Osteocyte (in vitro differentiated cells): ENCODE measurements at regions not wholly inside any gene's neighbourhood (a gene's known extent, or its start where the extent isn't known, plus 50 kb on each side); places are given as distances from the start of the nearest gene placed in this dataset.

Experiments
- DNase-seq: peaks from one replicate; pipeline ENCODE4 v3.0.0; 2021; ENCODE audit warnings: mixed read lengths; ENCODE audit not compliant: unreplicated experiment; ENCODE audit errors: extremely low spot score
- H3K27ac Mint-ChIP-seq: one replicate; pipeline ENCODE4 v1.8.0; 2021; ENCODE audit warnings: mild to moderate bottlenecking, mixed read lengths; ENCODE audit not compliant: unreplicated experiment
- H3K27me3 Mint-ChIP-seq: one replicate; pipeline ENCODE4 v1.8.0; 2021; ENCODE audit warnings: mixed read lengths; ENCODE audit not compliant: unreplicated experiment
- H3K36me3 Mint-ChIP-seq: one replicate; pipeline ENCODE4 v1.8.0; 2021; ENCODE audit warnings: mixed read lengths; ENCODE audit not compliant: unreplicated experiment
- H3K4me1 Mint-ChIP-seq: one replicate; pipeline ENCODE4 v1.8.0; 2021; ENCODE audit warnings: mixed read lengths; ENCODE audit not compliant: unreplicated experiment
- H3K4me3 Mint-ChIP-seq: one replicate; pipeline ENCODE4 v1.8.0; 2021; ENCODE audit warnings: mild to moderate bottlenecking, moderate library complexity, mixed read lengths; ENCODE audit not compliant: unreplicated experiment
- H3K9me3 Mint-ChIP-seq: one replicate; pipeline ENCODE4 v1.8.0; 2021; ENCODE audit warnings: mixed read lengths; ENCODE audit not compliant: unreplicated experiment
- CTCF ChIP-seq: fragments of 200-600 bp; sonication (generic); IDR thresholded peaks from 2 replicates; pipeline ENCODE4 v1.5.0; 2021; ENCODE audit warnings: antibody characterized with exemption, mild to moderate bottlenecking, moderate library complexity

- peak overlapping the region; percentile 85 for H3K27ac Mint-ChIP-seq
- H3K27me3 Mint-ChIP-seq: no peaks in the 10 kb centered on the region
- no peak for TF ChIP-seq CTCF
- peaks cover 4% of the 10 kb centered on the region for H3K36me3 Mint-ChIP-seq
- DNase-seq: no peak
- peaks cover 54% of the 10 kb centered on the region for H3K4me1 Mint-ChIP-seq
- no peaks in the 10 kb centered on the region for H3K9me3 Mint-ChIP-seq
- no peak overlapping the region for H3K4me3 Mint-ChIP-seq
Measured at GRCh38 chr14:71366861-71367260, 459.6 kb downstream of the PCNX1 start.

- no peak for TF ChIP-seq CTCF
- Mint-ChIP-seq H3K36me3 (peaks cover 3% of the 10 kb centered on the region), H3K4me3 (no peak overlapping the region), H3K4me1 (peaks cover 30% of the 10 kb centered on the region), H3K27ac (peak overlapping the region; percentile 81), H3K27me3 (no peaks in the 10 kb centered on the region), H3K9me3 (no peaks in the 10 kb centered on the region)
- no peak for DNase-seq
Measured at GRCh38 chr14:71371711-71372396, 464.6 kb downstream of the PCNX1 start.

DNA sequence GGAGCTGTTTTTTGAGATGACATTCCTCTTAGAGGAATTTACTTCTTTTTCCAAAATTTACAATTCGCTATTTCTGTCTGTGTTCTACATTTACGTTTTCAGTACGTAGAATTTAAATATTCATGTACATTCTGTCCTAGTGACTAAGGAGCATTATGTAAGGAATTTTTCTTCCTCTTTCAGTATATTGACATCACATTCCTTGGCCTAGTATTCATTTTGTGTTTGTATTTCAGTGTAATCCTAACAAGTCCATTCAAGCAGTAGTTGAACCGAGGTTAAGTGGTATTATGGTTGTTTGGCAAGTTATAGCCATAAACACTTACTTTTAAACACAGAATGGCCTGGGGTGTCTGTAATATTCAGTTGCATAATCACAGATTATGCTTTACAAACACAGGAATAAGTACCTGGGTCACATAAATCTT lies 465.2 kb downstream of the PCNX1 start:
- no peaks in the 10 kb centered on the region for H3K27me3 Mint-ChIP-seq
- H3K36me3 Mint-ChIP-seq: peaks cover 3% of the 10 kb centered on the region
- TF ChIP-seq CTCF: no peak
- peak overlapping the region; percentile 81 for H3K27ac Mint-ChIP-seq
- no peaks in the 10 kb centered on the region for H3K9me3 Mint-ChIP-seq
- peaks cover 26% of the 10 kb centered on the region for H3K4me1 Mint-ChIP-seq
- no peak for DNase-seq
- no peak overlapping the region for H3K4me3 Mint-ChIP-seq

GRCh38 chr14:71373773-71374172 lies 466.5 kb downstream of the PCNX1 start:
- H3K4me1 Mint-ChIP-seq: peaks cover 35% of the 10 kb centered on the region
- DNase-seq: no peak
- peak overlapping the region; percentile 89 for H3K27ac Mint-ChIP-seq
- peaks cover 7% of the 10 kb centered on the region for H3K36me3 Mint-ChIP-seq
- no peaks in the 10 kb centered on the region for H3K9me3 Mint-ChIP-seq
- H3K4me3 Mint-ChIP-seq: no peak overlapping the region
- no peak for TF ChIP-seq CTCF
- H3K27me3 Mint-ChIP-seq: no peaks in the 10 kb centered on the region

- Mint-ChIP-seq H3K9me3 (no peaks in the 10 kb centered on the region), H3K4me3 (no peak overlapping the region), H3K27me3 (no peaks in the 10 kb centered on the region), H3K4me1 (peaks cover 39% of the 10 kb centered on the region), H3K27ac (peak overlapping the region; percentile 54), H3K36me3 (peaks cover 7% of the 10 kb centered on the region)
- TF ChIP-seq CTCF: no peak
- DNase-seq: no peak
Measured at GRCh38 chr14:71374989-71375388, 467.7 kb downstream of the PCNX1 start.
